ENCODE measurements at regions not wholly inside any gene's neighbourhood (a gene's known extent, or its start where the extent isn't known, plus 50 kb on each side); places are given as distances from the start of the nearest gene placed in this dataset.

DNA sequence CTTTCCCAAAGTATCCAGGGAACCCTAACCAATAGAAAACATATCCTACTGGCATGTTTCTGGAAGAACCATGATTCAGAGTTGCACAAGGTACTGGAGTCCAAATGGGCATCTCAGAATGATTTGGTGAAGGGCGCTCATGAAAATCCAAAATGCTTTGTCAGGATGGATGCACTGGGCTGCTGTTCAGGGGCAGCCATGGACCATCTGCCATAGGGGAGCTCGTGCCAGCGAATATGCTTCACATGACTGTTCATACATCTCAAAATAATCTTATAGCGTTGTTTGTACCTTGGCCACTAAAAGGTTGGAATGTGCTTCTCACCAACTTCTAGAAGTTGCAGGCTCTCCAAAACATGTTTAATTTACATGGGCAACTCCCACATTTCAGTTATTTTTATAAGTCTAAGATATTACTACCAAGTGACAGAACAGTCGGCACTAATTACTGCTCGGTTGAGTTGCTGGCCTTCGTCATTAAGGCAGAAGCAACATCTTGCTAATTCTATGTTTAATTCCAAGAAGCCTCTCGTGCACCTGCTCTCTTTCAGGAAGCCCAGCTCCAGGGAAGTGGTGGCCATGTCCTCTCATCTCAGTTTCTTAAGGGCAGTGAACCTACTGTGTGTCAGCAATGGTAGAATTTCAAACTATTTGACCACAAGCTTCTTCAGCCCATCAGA is 1497.7 kb downstream of the TBC1D22A start:
- no peaks in the 10 kb centered on the region for H3K36me3 Mint-ChIP-seq
- H3K4me1 Mint-ChIP-seq, result peaks cover 13 to 18% of the 10 kb centered on the region in 2 donors
- H3K4me3 Mint-ChIP-seq, result no peak overlapping the region
- peaks cover 7 to 18% of the 10 kb centered on the region in 2 donors for H3K27me3 Mint-ChIP-seq
- DNase-seq (no peak), ATAC-seq (replicated peaks) (no peak)
- no peak overlapping the region for H3K27ac Mint-ChIP-seq
- no peaks in the 10 kb centered on the region for H3K9me3 Mint-ChIP-seq

DNA sequence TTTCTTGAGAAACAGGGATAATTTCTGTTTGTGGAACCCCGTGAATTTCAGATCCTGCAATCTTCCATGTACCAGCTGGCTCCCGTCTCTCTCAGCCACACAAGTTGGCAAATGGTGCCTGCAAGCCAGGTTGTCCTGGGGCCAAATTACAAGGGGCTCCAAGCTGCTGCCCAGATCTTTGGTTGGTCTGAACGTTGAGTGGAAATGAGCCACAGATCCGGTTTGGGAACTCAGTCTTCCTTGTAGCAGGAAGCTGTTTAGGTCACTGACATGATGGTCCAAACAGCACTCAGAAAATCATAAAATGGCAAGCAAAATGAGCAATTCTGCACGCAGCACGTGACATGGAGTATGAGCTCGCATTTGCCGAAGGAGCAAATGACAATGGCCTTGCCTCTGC is 1496.4 kb downstream of the TBC1D22A start:
- no peak for ATAC-seq (replicated peaks)
- Mint-ChIP-seq H3K27me3 (peaks cover 16 to 29% of the 10 kb centered on the region in 2 donors), H3K4me1 (peaks cover 13 to 18% of the 10 kb centered on the region in 2 donors), H3K9me3 (no peaks in the 10 kb centered on the region), H3K27ac (no peak overlapping the region), H3K36me3 (no peaks in the 10 kb centered on the region), H3K4me3 (no peak overlapping the region)
- DNase-seq, result no peak

DNA sequence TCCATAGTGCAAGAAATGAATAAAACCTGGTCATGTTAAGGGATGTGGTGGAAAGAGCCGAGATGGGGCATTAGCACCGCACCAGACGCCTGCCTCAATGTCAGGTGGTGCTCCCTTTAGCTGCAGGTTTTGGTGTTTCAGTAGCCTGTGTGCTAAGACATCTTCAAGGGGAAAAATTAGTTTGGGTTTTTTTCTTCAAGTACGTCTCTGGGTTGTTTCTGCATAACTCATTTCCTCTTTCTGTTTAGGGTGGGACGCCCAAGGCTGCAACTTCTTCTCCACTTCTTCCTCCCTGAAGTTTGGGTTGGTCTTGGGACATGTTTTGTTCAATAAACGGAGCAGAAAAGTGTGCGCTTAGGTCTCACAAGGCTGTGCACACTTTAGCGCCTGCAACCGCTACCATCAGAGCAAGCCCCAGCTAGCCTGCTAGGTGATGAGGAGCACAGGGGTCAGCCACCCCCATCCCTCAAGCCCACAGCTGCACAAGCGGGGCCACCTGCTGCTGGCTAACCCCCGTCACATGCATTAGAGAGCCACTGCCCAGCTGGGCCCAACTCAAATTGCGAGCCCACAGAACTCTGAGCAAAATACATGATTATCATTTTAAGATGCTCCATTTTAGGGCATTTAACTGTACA is 1495.7 kb downstream of the TBC1D22A start:
- DNase-seq, result no peak
- ATAC-seq (replicated peaks), result peak; percentile 91 to 92

DNA sequence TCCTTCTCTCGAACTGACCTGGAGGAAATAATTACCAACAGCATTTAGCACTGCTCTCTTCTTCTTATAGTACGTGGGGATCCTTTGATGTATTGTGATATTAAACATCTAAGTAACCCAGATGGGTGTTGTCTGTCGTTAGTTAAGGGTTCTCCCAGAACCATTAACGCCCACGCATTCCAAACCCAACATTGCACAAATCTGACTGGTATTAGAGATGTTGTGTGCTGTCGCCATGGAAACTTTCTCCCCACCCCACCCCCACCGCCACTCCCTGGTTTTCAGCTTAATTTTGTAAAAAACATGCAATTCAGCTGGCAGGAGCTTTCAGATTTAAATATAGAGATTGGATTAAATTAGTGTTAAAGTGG is 1495.2 kb downstream of the TBC1D22A start:
- H3K4me3 Mint-ChIP-seq, result no peak overlapping the region
- ATAC-seq (replicated peaks), result no peak

More for the DNA sequence above, 1495.7 kb downstream of the TBC1D22A start:
- Mint-ChIP-seq H3K9me3 (no peaks in the 10 kb centered on the region), H3K27me3 (peaks cover 23 to 33% of the 10 kb centered on the region in 2 donors), H3K27ac (no peak overlapping the region), H3K36me3 (no peaks in the 10 kb centered on the region), H3K4me1 (peaks cover 13 to 18% of the 10 kb centered on the region in 2 donors), H3K4me3 (no peak overlapping the region)

DNA sequence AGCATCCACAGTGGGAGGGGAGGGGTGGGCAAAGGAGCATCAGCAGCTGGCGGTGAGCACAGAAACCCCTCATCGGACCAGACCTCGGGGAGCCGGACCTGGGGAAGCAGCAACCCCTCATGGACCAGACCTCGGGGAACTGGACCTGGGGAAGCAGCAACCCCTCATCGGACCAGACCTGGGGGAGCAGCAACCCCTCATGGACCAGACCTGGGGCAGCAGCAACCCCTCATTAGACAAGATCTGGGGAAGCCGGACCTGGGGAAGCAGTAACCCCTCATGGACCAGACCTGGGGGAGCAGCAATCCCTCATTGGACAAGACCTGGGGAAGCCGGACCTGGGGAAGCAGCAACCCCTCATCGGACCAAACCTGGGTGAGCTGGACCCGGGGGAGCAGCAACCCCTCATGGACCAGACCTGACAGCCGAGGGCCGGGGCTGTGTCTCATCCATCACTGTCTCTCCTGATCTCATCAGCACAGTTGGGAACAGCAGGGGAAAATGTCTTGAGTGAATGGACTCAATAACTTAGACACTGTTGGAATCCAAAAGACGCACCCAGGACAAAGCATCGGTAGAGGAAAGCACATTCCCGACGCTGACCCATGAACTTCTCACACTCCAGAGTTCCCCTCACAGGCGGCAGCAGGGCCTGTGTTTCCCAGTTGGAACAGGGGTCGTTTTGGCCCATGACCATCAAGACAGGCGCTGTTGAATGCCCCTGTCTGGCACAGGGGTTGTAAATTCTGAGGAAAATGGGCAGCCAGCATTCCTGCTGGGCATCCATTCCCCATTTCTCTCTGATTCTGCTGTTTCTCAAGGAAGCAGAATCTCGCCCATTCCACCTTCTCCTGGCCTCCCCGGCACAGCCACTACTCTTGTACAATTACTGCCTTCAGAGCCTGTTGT is 1494.6 kb downstream of the TBC1D22A start:
- DNase-seq (no peak), ATAC-seq (replicated peaks) (no peak)
- Mint-ChIP-seq H3K9me3 (no peaks in the 10 kb centered on the region), H3K27me3 (peaks cover 23 to 30% of the 10 kb centered on the region in 2 donors), H3K4me3 (no peak overlapping the region), H3K4me1 (peaks cover 13 to 18% of the 10 kb centered on the region in 2 donors), H3K36me3 (no peaks in the 10 kb centered on the region), H3K27ac (no peak overlapping the region)

More for the DNA sequence above, 1495.2 kb downstream of the TBC1D22A start:
- Mint-ChIP-seq H3K27me3 (peaks cover 23 to 30% of the 10 kb centered on the region in 2 donors), H3K4me1 (peaks cover 13 to 18% of the 10 kb centered on the region in 2 donors), H3K36me3 (no peaks in the 10 kb centered on the region), H3K27ac (no peak overlapping the region), H3K9me3 (no peaks in the 10 kb centered on the region)
- DNase-seq, result no peak

DNA sequence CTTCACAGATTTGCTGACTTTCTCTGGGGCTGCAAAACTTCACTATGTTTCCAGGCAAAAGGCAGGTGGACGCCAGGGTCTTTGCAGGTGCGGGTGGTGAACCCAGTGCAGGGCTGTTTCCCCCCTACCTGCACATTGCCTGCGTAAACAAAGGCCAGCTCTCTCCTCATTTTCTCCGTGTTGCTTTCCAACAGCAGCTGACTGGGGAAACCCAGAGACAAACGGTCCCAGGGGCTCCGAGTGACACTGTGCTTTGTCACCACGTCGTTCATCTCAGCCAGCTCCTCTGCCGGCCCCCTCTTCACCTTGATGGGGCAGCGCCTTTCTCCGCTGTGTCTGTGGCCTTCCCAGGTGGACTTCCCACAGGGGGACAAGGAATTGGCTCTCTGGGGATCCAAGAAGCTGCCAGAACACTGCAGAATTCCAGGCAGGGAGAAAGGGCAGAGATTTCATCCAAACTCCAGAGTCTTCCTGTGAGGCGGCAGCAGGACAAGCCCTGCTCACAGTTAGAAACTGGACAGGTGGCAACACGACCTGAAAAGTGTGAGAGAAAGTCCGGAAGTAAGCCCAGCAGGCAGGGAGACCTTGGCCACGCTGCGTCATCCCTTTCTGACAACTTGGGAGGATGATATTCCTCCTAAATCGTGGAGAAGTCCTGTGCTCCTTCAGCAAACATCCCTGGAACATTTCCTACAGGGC is 1493.7 kb downstream of the TBC1D22A start:
- ATAC-seq (replicated peaks) (no peak), DNase-seq (no peak)
- Mint-ChIP-seq H3K4me3 (no peak overlapping the region), H3K27ac (no peak overlapping the region), H3K4me1 (peaks cover 13 to 18% of the 10 kb centered on the region in 2 donors), H3K9me3 (no peaks in the 10 kb centered on the region), H3K36me3 (no peaks in the 10 kb centered on the region), H3K27me3 (peaks cover 29 to 38% of the 10 kb centered on the region in 2 donors)

DNA sequence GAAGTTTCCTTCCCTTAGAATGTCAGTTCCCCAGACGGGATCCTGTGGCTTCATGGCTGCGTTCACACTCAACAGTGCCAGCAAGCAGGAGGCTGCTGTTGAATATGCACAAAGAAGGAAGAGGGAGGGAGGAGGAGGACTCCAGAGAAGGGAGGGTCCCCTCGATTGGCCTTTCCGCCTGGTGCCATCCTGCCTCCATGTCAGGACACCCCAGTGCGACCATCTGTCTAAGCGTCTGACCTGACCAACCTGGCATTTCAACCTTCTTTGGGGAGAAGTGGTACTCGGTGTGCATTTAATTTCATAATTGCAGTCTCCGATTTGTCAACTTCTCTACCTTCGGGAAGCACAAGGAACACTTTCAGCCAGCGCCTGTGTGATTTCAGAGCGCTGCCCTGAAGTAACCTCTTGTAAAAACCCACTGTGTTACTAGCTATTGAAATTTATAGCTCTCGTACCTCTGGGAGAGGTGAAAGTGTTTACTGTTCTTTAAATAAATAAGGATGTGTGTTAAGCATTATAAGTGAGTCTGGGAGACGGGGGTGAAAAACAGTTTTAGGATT is 1491.9 kb downstream of the TBC1D22A start:
- no peak overlapping the region for H3K4me3 Mint-ChIP-seq
- no peaks in the 10 kb centered on the region for H3K9me3 Mint-ChIP-seq
- H3K27me3 Mint-ChIP-seq, result peaks cover 44 to 52% of the 10 kb centered on the region in 2 donors
- DNase-seq (no peak), ATAC-seq (replicated peaks) (no peak)
- no peaks in the 10 kb centered on the region for H3K36me3 Mint-ChIP-seq
- no peak overlapping the region for H3K27ac Mint-ChIP-seq
- H3K4me1 Mint-ChIP-seq, result peaks cover 13 to 18% of the 10 kb centered on the region in 2 donors

DNA sequence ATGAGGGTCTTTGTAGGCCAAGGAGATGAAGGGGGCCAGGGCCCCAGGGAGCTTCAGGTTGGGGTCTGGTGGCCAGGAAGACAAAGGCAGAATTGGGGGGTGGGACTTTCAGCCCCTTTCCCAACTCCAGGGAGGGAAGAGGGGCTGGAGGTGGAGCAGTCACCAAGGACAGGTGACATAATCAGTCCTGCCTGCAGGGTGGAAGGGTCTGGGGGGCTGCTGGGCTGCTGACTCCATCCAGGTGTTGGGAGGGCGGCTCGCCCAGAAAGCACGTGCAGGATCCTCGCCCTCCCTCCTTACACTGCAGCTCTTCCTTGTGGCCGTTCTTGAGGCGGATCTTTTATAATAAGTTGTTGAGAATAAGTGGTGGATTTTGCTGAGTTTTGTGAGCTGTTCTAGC is 1491.1 kb downstream of the TBC1D22A start:
- no peak overlapping the region for H3K27ac Mint-ChIP-seq
- H3K4me3 Mint-ChIP-seq, result no peak overlapping the region
- H3K27me3 Mint-ChIP-seq, result peaks cover 44 to 52% of the 10 kb centered on the region in 2 donors
- H3K9me3 Mint-ChIP-seq, result no peaks in the 10 kb centered on the region
- H3K36me3 Mint-ChIP-seq, result no peaks in the 10 kb centered on the region
- H3K4me1 Mint-ChIP-seq, result peaks cover 10 to 14% of the 10 kb centered on the region in 2 donors
- DNase-seq, result no peak
- no peak for ATAC-seq (replicated peaks)

DNA sequence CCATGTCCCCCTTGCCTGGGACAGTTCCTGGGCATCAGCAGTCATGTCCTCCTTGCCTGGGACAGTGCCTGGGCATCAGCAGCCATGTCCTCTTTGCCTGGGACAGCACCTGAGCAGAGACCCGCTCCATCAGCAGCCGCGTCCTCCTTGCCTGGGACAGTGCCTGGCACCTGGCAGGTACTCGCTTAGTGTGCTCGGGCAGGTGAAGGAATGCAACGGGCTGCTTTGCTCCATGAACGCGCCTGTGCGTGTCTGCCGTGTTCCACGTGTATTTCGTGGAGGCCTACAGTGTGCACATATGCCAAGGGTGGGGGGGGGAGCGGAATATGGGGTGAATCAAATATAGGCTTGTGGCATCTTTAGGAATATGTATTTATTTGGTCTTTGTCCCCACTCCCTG is 1490.7 kb downstream of the TBC1D22A start:
- Mint-ChIP-seq H3K9me3 (no peaks in the 10 kb centered on the region), H3K27me3 (peaks cover 47 to 56% of the 10 kb centered on the region in 2 donors), H3K36me3 (no peaks in the 10 kb centered on the region)

DNA sequence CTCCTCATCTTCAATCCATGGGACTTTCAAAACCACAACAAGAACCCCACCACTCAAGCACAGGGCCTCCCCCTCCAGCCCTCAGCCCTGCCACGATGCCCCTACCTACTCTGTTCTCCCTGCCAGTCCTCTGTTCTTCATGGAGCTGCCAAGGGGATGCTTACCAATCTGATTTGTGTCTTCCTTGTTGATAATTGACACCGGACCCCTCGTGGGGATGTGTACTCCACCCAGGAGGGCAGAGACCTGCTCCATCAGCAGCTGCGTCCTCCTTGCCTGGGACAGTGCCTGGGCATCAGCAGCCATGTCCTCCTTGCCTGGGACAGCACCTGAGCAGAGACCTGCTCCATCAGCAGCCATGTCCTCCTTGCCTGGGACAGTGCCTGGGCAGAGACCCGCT is 1489.2 kb downstream of the TBC1D22A start:
- DNase-seq (no peak), ATAC-seq (replicated peaks) (no peak)
- H3K27me3 Mint-ChIP-seq, result peaks cover 52 to 66% of the 10 kb centered on the region in 2 donors
- H3K9me3 Mint-ChIP-seq, result no peaks in the 10 kb centered on the region
- H3K36me3 Mint-ChIP-seq, result no peaks in the 10 kb centered on the region
- H3K27ac Mint-ChIP-seq, result no peak overlapping the region
- H3K4me3 Mint-ChIP-seq, result no peak overlapping the region
- peaks cover 0 to 2% of the 10 kb centered on the region in 2 donors for H3K4me1 Mint-ChIP-seq

More for the DNA sequence above, 1490.7 kb downstream of the TBC1D22A start:
- no peak overlapping the region for H3K27ac Mint-ChIP-seq
- ATAC-seq (replicated peaks) (no peak), DNase-seq (no peak)
- H3K4me1 Mint-ChIP-seq, result peaks cover 6 to 9% of the 10 kb centered on the region in 2 donors
- H3K4me3 Mint-ChIP-seq, result no peak overlapping the region

DNA sequence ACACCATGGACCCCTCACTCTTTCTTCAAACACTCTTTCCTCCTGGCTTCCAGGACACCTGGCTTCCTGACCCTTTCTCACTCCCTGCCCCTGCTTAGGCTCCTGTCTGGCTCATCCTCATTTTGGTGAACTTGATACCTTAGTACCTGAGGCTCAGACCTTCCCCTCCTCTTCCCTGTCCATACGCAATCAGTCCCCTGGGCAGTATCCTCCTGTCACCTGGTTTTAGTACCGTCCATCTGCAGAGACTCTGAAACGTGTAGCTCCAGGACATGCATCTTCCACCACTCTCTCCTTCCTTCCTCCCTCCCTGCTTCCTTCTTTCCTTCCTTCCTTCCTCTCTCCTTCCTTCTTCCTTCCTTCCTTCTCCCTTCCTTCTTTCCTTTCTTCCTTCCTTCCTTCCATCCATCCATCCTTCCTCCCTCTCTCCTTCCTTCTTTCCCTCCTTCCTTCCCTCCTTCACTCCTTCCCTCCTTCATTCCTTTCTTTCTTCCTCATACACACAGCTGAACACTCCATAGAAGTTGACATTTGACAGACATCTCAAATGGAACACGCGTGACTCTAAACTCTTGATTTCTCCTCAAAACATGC is 1488.6 kb downstream of the TBC1D22A start:
- H3K4me1 Mint-ChIP-seq, result peaks cover 1 to 7% of the 10 kb centered on the region in 2 donors
- H3K27ac Mint-ChIP-seq, result no peak overlapping the region
- H3K27me3 Mint-ChIP-seq, result peaks cover 58 to 71% of the 10 kb centered on the region in 2 donors
- H3K36me3 Mint-ChIP-seq, result no peaks in the 10 kb centered on the region
- H3K9me3 Mint-ChIP-seq, result no peaks in the 10 kb centered on the region
- DNase-seq (no peak), ATAC-seq (replicated peaks) (no peak)
- no peak overlapping the region for H3K4me3 Mint-ChIP-seq

DNA sequence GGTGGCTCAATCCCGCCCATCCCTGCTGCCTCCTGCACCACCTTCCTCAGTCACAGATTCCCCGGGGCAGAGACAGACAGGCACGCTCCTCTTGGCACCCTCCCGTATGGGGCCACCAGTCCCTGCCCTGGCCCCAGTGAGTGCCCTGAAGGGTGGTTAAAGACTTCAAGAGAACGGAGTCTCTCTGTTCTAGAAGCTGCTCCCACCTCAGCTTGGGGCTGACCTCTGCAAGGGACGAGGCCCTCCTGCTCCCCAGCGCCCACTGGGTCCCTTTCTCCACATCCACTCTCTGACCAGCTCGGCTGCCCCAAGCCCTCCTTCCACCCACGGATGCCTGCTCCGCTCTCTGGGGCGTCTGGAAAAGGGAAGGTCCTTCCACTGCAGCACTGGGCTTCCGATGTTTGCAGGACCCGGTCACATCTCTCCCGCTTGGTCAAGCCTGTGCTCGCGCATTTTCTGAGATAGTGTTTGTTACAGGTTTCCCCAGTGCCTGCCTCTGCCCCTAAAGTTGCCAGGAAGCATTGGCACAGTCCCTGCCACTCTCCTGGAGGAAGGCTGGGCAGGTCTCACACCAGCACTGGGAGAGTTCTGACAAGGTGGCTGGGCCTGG is 1487.9 kb downstream of the TBC1D22A start:
- peaks cover 56 to 65% of the 10 kb centered on the region in 2 donors for H3K27me3 Mint-ChIP-seq
- DNase-seq, result no peak
- no peak for ATAC-seq (replicated peaks)
- no peak overlapping the region for H3K4me3 Mint-ChIP-seq
- peaks cover 1 to 7% of the 10 kb centered on the region in 2 donors for H3K4me1 Mint-ChIP-seq
- H3K27ac Mint-ChIP-seq, result no peak overlapping the region
- H3K36me3 Mint-ChIP-seq, result no peaks in the 10 kb centered on the region
- H3K9me3 Mint-ChIP-seq, result no peaks in the 10 kb centered on the region

DNA sequence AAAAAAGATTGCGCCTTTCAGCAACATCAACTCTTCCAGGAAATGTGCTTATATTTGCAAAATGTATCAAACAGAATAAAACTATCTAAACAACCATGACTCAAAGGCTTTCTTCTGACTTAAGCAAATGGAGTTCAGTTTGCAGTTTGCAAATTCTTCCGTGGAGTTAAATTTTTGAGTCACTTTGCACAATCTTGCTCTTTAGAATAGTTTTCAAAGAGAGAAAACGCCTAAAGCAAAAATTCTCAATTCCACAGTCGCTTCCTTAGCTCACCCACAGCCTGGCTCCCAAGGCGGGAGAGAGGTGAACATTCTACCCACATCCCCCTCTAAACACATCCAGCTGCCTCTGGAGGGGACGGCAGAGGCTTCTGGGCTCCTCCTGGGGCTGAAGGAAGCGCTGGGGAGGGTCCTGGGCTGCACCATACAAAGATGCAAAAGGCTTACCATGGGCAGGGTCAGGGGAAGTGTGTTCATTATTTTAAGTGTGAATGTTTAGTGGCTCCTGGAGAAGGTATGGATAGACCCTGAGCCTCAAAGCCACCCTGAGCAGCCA is 1487.3 kb downstream of the TBC1D22A start:
- no peak for DNase-seq
- Mint-ChIP-seq H3K36me3 (no peaks in the 10 kb centered on the region), H3K4me3 (no peak overlapping the region), H3K27me3 (peaks cover 50 to 65% of the 10 kb centered on the region in 2 donors), H3K4me1 (peaks cover 5 to 7% of the 10 kb centered on the region in 2 donors), H3K9me3 (no peaks in the 10 kb centered on the region), H3K27ac (no peak overlapping the region)
- ATAC-seq (replicated peaks), result no peak
